H9 (cell line): ENCODE measurements at regions not wholly inside any gene's neighbourhood (a gene's known extent, or its start where the extent isn't known, plus 50 kb on each side); places are given as distances from the start of the nearest gene placed in this dataset.

Experiments
- DNase-seq: peaks from one replicate; pipeline ENCODE4 v3.0.0-alpha.2; 2017
- H2AFZ ChIP-seq: one replicate; pipeline ENCODE4 v1.6.1; 2013; ENCODE audit warnings: mild to moderate bottlenecking, low read length, control low read depth, moderate library complexity
- H2AK5ac ChIP-seq: 2 replicates; pipeline ENCODE4 v1.6.1; 2013; ENCODE audit warnings: low read length, control low read depth, mixed read lengths; ENCODE audit not compliant: insufficient read length
- H2BK120ac ChIP-seq: one replicate; pipeline ENCODE4 v1.6.1; 2013; ENCODE audit warnings: low read depth, mild to moderate bottlenecking, low read length, control low read depth, inconsistent platforms; ENCODE audit not compliant: poor library complexity, severe bottlenecking
- H2BK12ac ChIP-seq: 2 replicates; pipeline ENCODE4 v1.6.1; 2013; ENCODE audit warnings: low read length, control low read depth, mixed read lengths, low read depth; ENCODE audit not compliant: insufficient read length
- H2BK15ac ChIP-seq: 2 replicates; pipeline ENCODE4 v1.6.1; 2013; ENCODE audit warnings: low read depth, low read length, control low read depth
- H2BK20ac ChIP-seq: one replicate; pipeline ENCODE4 v1.6.1; 2013; ENCODE audit warnings: low read depth, mild to moderate bottlenecking, low read length, control low read depth, inconsistent platforms; ENCODE audit not compliant: poor library complexity, severe bottlenecking
- H2BK5ac ChIP-seq: 2 replicates; pipeline ENCODE4 v1.6.1; 2013; ENCODE audit warnings: low read length, control low read depth, mixed read lengths; ENCODE audit not compliant: insufficient read length
- H3K14ac ChIP-seq: 2 replicates; pipeline ENCODE4 v1.6.1; 2013; ENCODE audit warnings: low read length, control low read depth; ENCODE audit not compliant: insufficient read depth
- H3K18ac ChIP-seq: 2 replicates; pipeline ENCODE4 v1.6.1; 2013; ENCODE audit warnings: low read depth, mild to moderate bottlenecking, mixed read lengths, low read length, control low read depth; ENCODE audit not compliant: insufficient read length
- H3K23ac ChIP-seq: 2 replicates; pipeline ENCODE4 v1.6.1; 2013; ENCODE audit warnings: low read length, control low read depth, mixed read lengths, low read depth; ENCODE audit not compliant: insufficient read length
- H3K23me2 ChIP-seq: 2 replicates; pipeline ENCODE4 v1.6.1; 2013; ENCODE audit warnings: low read depth, mild to moderate bottlenecking, mixed read lengths, low read length, control low read depth; ENCODE audit not compliant: insufficient read length, poor library complexity, severe bottlenecking
- H3K27ac ChIP-seq: 2 replicates; pipeline ENCODE4 v1.5.1; 2013; ENCODE audit warnings: low read length, control low read depth, mixed read lengths, low read depth; ENCODE audit not compliant: insufficient read length
- H3K27me3 ChIP-seq: 2 replicates; pipeline ENCODE4 v1.6.1; 2013; ENCODE audit warnings: low read length, control low read depth, inconsistent platforms; ENCODE audit not compliant: insufficient read depth
- H3K4ac ChIP-seq: 2 replicates; pipeline ENCODE4 v1.6.1; 2013; ENCODE audit warnings: low read depth, mild to moderate bottlenecking, control low read depth, inconsistent platforms, low read length, moderate library complexity
- H3K4me1 ChIP-seq: 2 replicates; pipeline ENCODE4 v1.6.1; 2013; ENCODE audit warnings: low read length, control low read depth, inconsistent platforms; ENCODE audit not compliant: insufficient read depth
- H3K4me2 ChIP-seq: 2 replicates; pipeline ENCODE4 v1.6.1; 2013; ENCODE audit warnings: low read length, control low read depth, mixed read lengths; ENCODE audit not compliant: insufficient read length, insufficient read depth
- H3K56ac ChIP-seq: 2 replicates; pipeline ENCODE4 v1.6.1; 2013; ENCODE audit warnings: low read depth, mild to moderate bottlenecking, mixed read lengths, low read length, control low read depth; ENCODE audit not compliant: insufficient read length
- H3K79me1 ChIP-seq: 2 replicates; pipeline ENCODE4 v1.6.1; 2013; ENCODE audit warnings: low read depth, mild to moderate bottlenecking, moderate library complexity, low read length, control low read depth, inconsistent platforms; ENCODE audit not compliant: insufficient read depth, poor library complexity, severe bottlenecking
- H3K79me2 ChIP-seq: 2 replicates; pipeline ENCODE4 v1.6.1; 2013; ENCODE audit warnings: low read length, control low read depth, inconsistent platforms; ENCODE audit not compliant: insufficient read depth
- H3K9ac ChIP-seq: 2 replicates; pipeline ENCODE4 v1.6.1; 2013; ENCODE audit warnings: low read length, control low read depth, mixed read lengths; ENCODE audit not compliant: insufficient read length; ENCODE audit errors: extremely low read depth
- H3K9me3 ChIP-seq: one replicate; pipeline ENCODE4 v1.6.1; 2013; ENCODE audit warnings: low read depth, low read length, inconsistent platforms; ENCODE audit not compliant: control insufficient read depth
- H3T11ph ChIP-seq: one replicate; pipeline ENCODE4 v1.6.1; 2013; ENCODE audit warnings: mild to moderate bottlenecking, low read length, control low read depth, inconsistent platforms
- H4K20me1 ChIP-seq: one replicate; pipeline ENCODE4 v1.6.1; 2013; ENCODE audit not compliant: control insufficient read depth, insufficient read length, insufficient read depth
- H4K5ac ChIP-seq: 2 replicates; pipeline ENCODE4 v1.6.1; 2013; ENCODE audit warnings: low read depth, mild to moderate bottlenecking, mixed read lengths, low read length, control low read depth; ENCODE audit not compliant: insufficient read length
- H4K8ac ChIP-seq: replicated peaks from 2 replicates; pipeline ENCODE4 v1.6.1; 2013; ENCODE audit warnings: low read length, control low read depth, mixed read lengths, low read depth; ENCODE audit not compliant: insufficient read length
- H4K91ac ChIP-seq: 2 replicates; pipeline ENCODE4 v1.6.1; 2013; ENCODE audit warnings: low read depth, mild to moderate bottlenecking, moderate library complexity, mixed read lengths, low read length, control low read depth; ENCODE audit not compliant: insufficient read length
- H3K27ac Mint-ChIP-seq, 3 experiments: 2 replicates in 2 of 3; 3 replicates in 1 of 3; pipeline ENCODE4 v1.8.0; 2020 to 2021; ENCODE audit warnings: mixed read lengths in 3 of 3, mild to moderate bottlenecking in 1 of 3, moderate library complexity in 1 of 3
- H3K27me3 Mint-ChIP-seq: 2 replicates; pipeline ENCODE4 v1.8.0; 2021; ENCODE audit warnings: low read depth, mild to moderate bottlenecking, moderate library complexity, mixed read lengths
- H3K36me3 Mint-ChIP-seq, 3 experiments: 2 replicates in 2 of 3; 3 replicates in 1 of 3; pipeline ENCODE4 v1.8.0; 2020 to 2021; ENCODE audit warnings: low read depth in 3 of 3, mixed read lengths in 3 of 3; ENCODE audit not compliant: insufficient read depth in 1 of 3
- H3K4me1 Mint-ChIP-seq, 2 experiments: 2 replicates each; pipeline ENCODE4 v1.8.0; 2020; ENCODE audit warnings: mixed read lengths in 2 of 2
- H3K4me3 Mint-ChIP-seq, 2 experiments: 2 replicates in 1 of 2; 3 replicates in 1 of 2; pipeline ENCODE4 v1.8.0; 2020 to 2021; ENCODE audit warnings: mild to moderate bottlenecking in 2 of 2, mixed read lengths in 2 of 2, moderate library complexity in 1 of 2
- H3K9me3 Mint-ChIP-seq, 2 experiments: 2 replicates in 1 of 2; 3 replicates in 1 of 2; pipeline ENCODE4 v1.8.0; 2020; ENCODE audit warnings: mild to moderate bottlenecking in 2 of 2, mixed read lengths in 2 of 2, moderate library complexity in 1 of 2
- WGBS: extraction: QIAGEN DNeasy Blood & Tissue Kit; methylation state at CpG from one replicate; pipeline ENCODE4 v1.1.7; 2013; ENCODE audit warnings: missing lambda C conversion rate, low lambda C conversion rate, mixed read lengths; ENCODE audit not compliant: insufficient read length; ENCODE audit errors: extremely low coverage; 5-methylcytosine and 5-hydroxymethylcytosine counted together
- TF ChIP-seq, protein P1 (sequence below): fragments of 200-600 bp; sonication (generic); conservative IDR thresholded peaks from 3 replicates; pipeline ENCODE4 v1.8.0; 2021; ENCODE audit warnings: antibody characterized with exemption, mild to moderate bottlenecking

DNA sequence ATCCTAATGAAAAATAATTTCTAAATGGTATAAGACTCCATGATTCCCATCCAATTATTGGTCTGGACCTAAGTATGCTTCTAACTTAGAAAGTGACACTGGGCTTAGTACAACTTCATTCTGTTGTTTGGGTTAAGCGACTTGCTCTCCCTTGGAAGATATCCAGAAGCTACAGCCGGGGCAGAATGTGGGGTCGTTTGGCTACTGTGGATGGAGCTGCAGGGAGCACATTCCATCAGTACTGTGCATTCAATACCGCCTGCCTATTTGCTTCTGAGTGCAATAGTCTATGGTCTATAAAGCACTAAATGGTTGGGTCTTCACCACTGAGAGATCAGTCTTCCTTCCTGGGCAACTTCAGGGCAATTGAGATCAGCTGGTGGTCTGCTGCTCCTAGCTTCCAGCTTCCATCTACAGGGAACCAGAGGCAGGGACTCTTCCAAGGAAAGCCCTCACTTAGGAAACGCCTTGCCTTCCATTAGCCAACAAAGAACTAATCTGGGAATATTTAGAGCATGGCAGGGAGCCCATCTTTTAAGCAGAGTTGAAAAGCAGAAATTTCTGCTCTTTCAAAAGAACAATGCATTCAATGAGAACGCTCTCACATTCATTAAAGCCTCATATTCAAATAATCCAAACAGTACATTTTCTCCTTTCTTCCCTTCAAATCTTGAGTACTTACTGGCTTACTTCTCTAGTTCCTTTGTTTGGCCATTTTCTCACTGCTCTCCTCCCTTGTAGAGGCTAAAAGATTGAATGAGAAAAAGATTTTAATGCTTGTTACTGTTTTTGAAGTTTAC lies 1049.9 kb upstream of the TENM3 start:
- Histone ChIP-seq H2BK20ac (no peak overlapping the region), H2BK15ac (no peak overlapping the region), H2BK120ac (no peak overlapping the region), H3K23me2 (no peaks in the 10 kb centered on the region), H3K27ac (no peak overlapping the region), H2BK12ac (no peak overlapping the region), H3K56ac (no peak overlapping the region), H4K91ac (no peak overlapping the region), H3K4me2 (no peak overlapping the region), H2BK5ac (no peak overlapping the region), H3K9me3 (no peaks in the 10 kb centered on the region), H3K4me1 (peaks cover 5% of the 10 kb centered on the region), H3K79me1 (no peaks in the 10 kb centered on the region), H3K79me2 (no peaks in the 10 kb centered on the region), H2AFZ (no peak overlapping the region), H3K14ac (no peak overlapping the region), H3K18ac (no peak overlapping the region), H4K5ac (no peak overlapping the region), H4K8ac (no peak overlapping the region), H4K20me1 (no peaks in the 10 kb centered on the region), H3K4ac (no peak overlapping the region), H3T11ph (no peak overlapping the region), H3K27me3 (no peaks in the 10 kb centered on the region), H3K23ac (no peak overlapping the region), H3K9ac (no peak overlapping the region), H2AK5ac (no peak overlapping the region)
- peak overlapping the region in 1 of 3 experiments; percentile 41; a peak in 2 of 7 replicates for H3K27ac Mint-ChIP-seq
- DNase-seq: no peak
- no peaks in the 10 kb centered on the region for H3K9me3 Mint-ChIP-seq
- TF ChIP-seq, protein P1, sequence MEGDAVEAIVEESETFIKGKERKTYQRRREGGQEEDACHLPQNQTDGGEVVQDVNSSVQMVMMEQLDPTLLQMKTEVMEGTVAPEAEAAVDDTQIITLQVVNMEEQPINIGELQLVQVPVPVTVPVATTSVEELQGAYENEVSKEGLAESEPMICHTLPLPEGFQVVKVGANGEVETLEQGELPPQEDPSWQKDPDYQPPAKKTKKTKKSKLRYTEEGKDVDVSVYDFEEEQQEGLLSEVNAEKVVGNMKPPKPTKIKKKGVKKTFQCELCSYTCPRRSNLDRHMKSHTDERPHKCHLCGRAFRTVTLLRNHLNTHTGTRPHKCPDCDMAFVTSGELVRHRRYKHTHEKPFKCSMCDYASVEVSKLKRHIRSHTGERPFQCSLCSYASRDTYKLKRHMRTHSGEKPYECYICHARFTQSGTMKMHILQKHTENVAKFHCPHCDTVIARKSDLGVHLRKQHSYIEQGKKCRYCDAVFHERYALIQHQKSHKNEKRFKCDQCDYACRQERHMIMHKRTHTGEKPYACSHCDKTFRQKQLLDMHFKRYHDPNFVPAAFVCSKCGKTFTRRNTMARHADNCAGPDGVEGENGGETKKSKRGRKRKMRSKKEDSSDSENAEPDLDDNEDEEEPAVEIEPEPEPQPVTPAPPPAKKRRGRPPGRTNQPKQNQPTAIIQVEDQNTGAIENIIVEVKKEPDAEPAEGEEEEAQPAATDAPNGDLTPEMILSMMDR: no peak
- peaks cover 25 to 30% of the 10 kb centered on the region in 2 experiments for H3K4me1 Mint-ChIP-seq
- H3K27me3 Mint-ChIP-seq: no peaks in the 10 kb centered on the region
- WGBS: no CpG with 5 or more reads among the region's 6 CpGs
- no peak overlapping the region for H3K4me3 Mint-ChIP-seq
- H3K36me3 Mint-ChIP-seq: no peaks in the 10 kb centered on the region
